ENCODE measurements at regions not wholly inside any gene's neighbourhood (a gene's known extent, or its start where the extent isn't known, plus 50 kb on each side); places are given as distances from the start of the nearest gene placed in this dataset.

GRCh38 chr2:3962719-3963118 is 259.3 kb downstream of the DCDC2C start:
- no peak for DNase-seq

GRCh38 chr2:3965211-3965610 is 261.8 kb downstream of the DCDC2C start:
- no peak for DNase-seq

- DNase-seq: no peak
These were observed 262.6 kb downstream of the DCDC2C start for GRCh38 chr2:3965953-3966352.

GRCh38 chr2:3966470-3966869 is 263.1 kb downstream of the DCDC2C start:
- no peak for DNase-seq

- no peak for DNase-seq
These were observed 265.4 kb downstream of the DCDC2C start for GRCh38 chr2:3968736-3969135.

GRCh38 chr2:3970791-3971651 is 267.6 kb downstream of the DCDC2C start:
- no peak for DNase-seq

- no peak for DNase-seq
These were observed 268.3 kb downstream of the DCDC2C start for GRCh38 chr2:3971652-3972192.

- DNase-seq: no peak
These were observed 269.0 kb downstream of the DCDC2C start for GRCh38 chr2:3972377-3972776.

- DNase-seq: no peak
These were observed 271.4 kb downstream of the DCDC2C start for GRCh38 chr2:3974765-3975164.

GRCh38 chr2:3981446-3981987 is 278.1 kb downstream of the DCDC2C start:
- DNase-seq: no peak

- no peak for DNase-seq
These were observed 278.8 kb downstream of the DCDC2C start for GRCh38 chr2:3982160-3982559.

- no peak for DNase-seq
These were observed 282.7 kb downstream of the DCDC2C start for GRCh38 chr2:3986063-3986462.

GRCh38 chr2:3986530-3987258 is 283.3 kb downstream of the DCDC2C start:
- DNase-seq: no peak

- no peak for DNase-seq
These were observed 299.5 kb downstream of the DCDC2C start for GRCh38 chr2:4002841-4003403.

GRCh38 chr2:4012197-4012596 is 308.8 kb downstream of the DCDC2C start:
- DNase-seq: no peak

GRCh38 chr2:4018535-4018934 is 315.2 kb downstream of the DCDC2C start:
- no peak for DNase-seq

GRCh38 chr2:4020153-4020552 is 316.8 kb downstream of the DCDC2C start:
- peak; percentile 71 for DNase-seq

GRCh38 chr2:4020649-4021048 is 317.3 kb downstream of the DCDC2C start:
- DNase-seq: no peak

- no peak for DNase-seq
These were observed 321.2 kb downstream of the DCDC2C start for GRCh38 chr2:4024605-4025004.

- no peak for DNase-seq
These were observed 325.7 kb downstream of the DCDC2C start for GRCh38 chr2:4029081-4029480.

- no peak for DNase-seq
These were observed 336.5 kb downstream of the DCDC2C start for GRCh38 chr2:4039896-4040295.

GRCh38 chr2:4047961-4048891 is 344.9 kb downstream of the DCDC2C start:
- DNase-seq: no peak

All from NCI-H2029 (cell line).